H1 (cell line): ENCODE measurements at regions not wholly inside any gene's neighbourhood (a gene's known extent, or its start where the extent isn't known, plus 50 kb on each side); places are given as distances from the start of the nearest gene placed in this dataset.

Experiments used
- CTCF ChIA-PET: fragments of 300-600 bp; sonication (Branson Sonifier 250); formaldehyde crosslinking; loops from one replicate; lab custom pipeline; 2021; ENCODE audit not compliant: partially characterized antibody; lab: Charles Lee
- POLR2A ChIA-PET: fragments of 300-600 bp; sonication (Branson Sonifier 250); formaldehyde crosslinking; loops from one replicate; lab custom pipeline; 2021; ENCODE audit warnings: inconsistent platforms; ENCODE audit not compliant: partially characterized antibody; lab: Charles Lee
- DNase-seq, 2 experiments: peaks; one replicate each; pipeline versions ENCODE4 v3.0.0 to v3.0.0-alpha.2; 2010 to 2022; ENCODE audit warnings: low spot score in 2 of 2, low read depth in 1 of 2, mixed read lengths in 1 of 2
- FAIRE-seq: peaks from 2 replicates; lab custom pipeline; 2011; peaks lifted over from hg19 to GRCh38; lab: Jason Lieb, UNC
- H2AFZ ChIP-seq: 2 replicates; pipeline ENCODE4 v1.8.1; 2012; ENCODE audit warnings: low read length, inconsistent platforms
- H2AK5ac ChIP-seq: 2 replicates; pipeline ENCODE4 v1.6.1; 2013; ENCODE audit warnings: low read depth, low read length
- H2BK120ac ChIP-seq: replicated peaks from 2 replicates; pipeline ENCODE3; 2013; ENCODE audit warnings: low read depth, low read length, inconsistent platforms
- H2BK12ac ChIP-seq: 2 replicates; pipeline ENCODE4 v1.6.1; 2013; ENCODE audit warnings: low read depth, low read length
- H2BK15ac ChIP-seq: 2 replicates; pipeline ENCODE4 v1.6.1; 2013; ENCODE audit warnings: low read length
- H2BK20ac ChIP-seq: 2 replicates; pipeline ENCODE4 v1.6.1; 2013; ENCODE audit warnings: low read length
- H2BK5ac ChIP-seq: 2 replicates; pipeline ENCODE4 v1.6.1; 2013; ENCODE audit warnings: low read depth, low read length
- H3K14ac ChIP-seq: 2 replicates; pipeline ENCODE4 v1.6.1; 2013; ENCODE audit warnings: inconsistent platforms; ENCODE audit not compliant: insufficient read length
- H3K18ac ChIP-seq: 2 replicates; pipeline ENCODE4 v1.6.1; 2013; ENCODE audit warnings: low read length; ENCODE audit errors: extremely low read depth
- H3K23ac ChIP-seq: 2 replicates; pipeline ENCODE4 v1.6.1; 2013; ENCODE audit warnings: inconsistent platforms; ENCODE audit not compliant: insufficient read length
- H3K23me2 ChIP-seq: 2 replicates; pipeline ENCODE4 v1.6.1; 2013; ENCODE audit warnings: low read depth, low read length
- H3K27ac ChIP-seq: 2 replicates; pipeline ENCODE4 v1.6.1; 2011; ENCODE audit warnings: low read depth, low read length, inconsistent platforms
- H3K27me3 ChIP-seq, 4 experiments: replicated peaks in 1 of 4; 1 replicate in 1 of 4; 2 replicates in 3 of 4; pipeline versions ENCODE4 v1.6.1 to v1.8.1; 2011 to 2013; ENCODE audit warnings: low read length in 3 of 4, mild to moderate bottlenecking in 3 of 4, inconsistent platforms in 2 of 4, mixed read lengths in 2 of 4, moderate library complexity in 1 of 4; ENCODE audit not compliant: control insufficient read depth in 3 of 4, insufficient read depth in 3 of 4; ENCODE audit errors: extremely low read depth in 1 of 4
- H3K36me3 ChIP-seq, 4 experiments: 2 replicates each; pipeline versions ENCODE4 v1.6.1 to v1.8.1; 2011 to 2013; ENCODE audit warnings: mild to moderate bottlenecking in 4 of 4, low read length in 3 of 4, moderate library complexity in 2 of 4, control low read depth in 1 of 4, inconsistent platforms in 1 of 4; ENCODE audit not compliant: insufficient read depth in 4 of 4, control insufficient read depth in 2 of 4
- H3K4ac ChIP-seq: replicated peaks from 2 replicates; pipeline ENCODE3; 2013; ENCODE audit warnings: low read length, low read depth, mixed read lengths, inconsistent platforms; ENCODE audit not compliant: insufficient read length
- H3K4me1 ChIP-seq, 4 experiments: replicated peaks in 1 of 4; 1 replicate in 1 of 4; 2 replicates in 3 of 4; pipeline versions ENCODE4 v1.6.1 to v1.8.1; 2011 to 2013; ENCODE audit warnings: low read length in 3 of 4, inconsistent platforms in 2 of 4, mixed read lengths in 1 of 4; ENCODE audit not compliant: insufficient read depth in 4 of 4, control insufficient read depth in 3 of 4
- H3K4me2 ChIP-seq, 2 experiments: 2 replicates each; pipeline versions ENCODE4 v1.6.1 to v1.8.1; 2011 to 2013; ENCODE audit warnings: low read depth in 2 of 2, low read length in 2 of 2, control low read depth in 1 of 2, inconsistent platforms in 1 of 2, mild to moderate bottlenecking in 1 of 2; ENCODE audit not compliant: insufficient read depth in 1 of 2
- H3K4me3 ChIP-seq, 4 experiments: fragments of 200-600, 300-600 bp in 1 of 4; sonication (generic), shearing (Covaris generic), sonication (Bioruptor Twin) in 1 of 4; 2 replicates each; pipeline versions ENCODE4 v1.5.1 to v1.8.1; 2011 to 2016; ENCODE audit warnings: low read length in 4 of 4, low read depth in 3 of 4, control low read depth in 2 of 4, inconsistent platforms in 2 of 4, mild to moderate bottlenecking in 2 of 4, mixed read lengths in 1 of 4, moderate library complexity in 1 of 4; ENCODE audit not compliant: insufficient read depth in 2 of 4; ENCODE audit errors: extremely low read depth in 1 of 4
- H3K56ac ChIP-seq: replicated peaks from 2 replicates; pipeline ENCODE3; 2013; ENCODE audit warnings: low read depth, mild to moderate bottlenecking, mixed read lengths, low read length, inconsistent platforms; ENCODE audit not compliant: insufficient read length
- H3K79me1 ChIP-seq: 2 replicates; pipeline ENCODE4 v1.6.1; 2013; ENCODE audit warnings: low read depth, low read length, control low read depth
- H3K79me2 ChIP-seq, 2 experiments: 2 replicates each; pipeline versions ENCODE4 v1.6.1 to v1.8.1; 2012 to 2013; ENCODE audit warnings: low read length in 2 of 2, mild to moderate bottlenecking in 2 of 2, inconsistent platforms in 1 of 2; ENCODE audit not compliant: insufficient read depth in 2 of 2, control insufficient read depth in 1 of 2
- H3K9ac ChIP-seq, 4 experiments: replicated peaks in 1 of 4; 1 replicate in 1 of 4; 2 replicates in 3 of 4; pipeline versions ENCODE4 v1.6.1 to v1.8.1; 2011 to 2013; ENCODE audit warnings: low read depth in 3 of 4, low read length in 3 of 4, control low read depth in 2 of 4, mild to moderate bottlenecking in 2 of 4, moderate library complexity in 2 of 4, inconsistent platforms in 1 of 4; ENCODE audit errors: extremely low read depth in 1 of 4
- H3K9me3 ChIP-seq, 2 experiments: 2 replicates each; pipeline versions ENCODE4 v1.6.1 to v1.8.1; 2012 to 2013; ENCODE audit warnings: mild to moderate bottlenecking in 2 of 2, moderate library complexity in 2 of 2, control low read depth in 1 of 2, inconsistent platforms in 1 of 2, low read depth in 1 of 2, low read length in 1 of 2, mixed read lengths in 1 of 2; ENCODE audit not compliant: insufficient read depth in 2 of 2
- H4K20me1 ChIP-seq, 2 experiments: replicated peaks in 1 of 2; 2 replicates each; pipeline versions ENCODE3 to v1.8.1; 2011 to 2013; ENCODE audit warnings: inconsistent platforms in 2 of 2, low read length in 2 of 2, mild to moderate bottlenecking in 1 of 2; ENCODE audit not compliant: insufficient read depth in 2 of 2, control insufficient read depth in 1 of 2
- H4K5ac ChIP-seq: 2 replicates; pipeline ENCODE4 v1.6.1; 2013; ENCODE audit warnings: low read length, low read depth, mixed read lengths, inconsistent platforms; ENCODE audit not compliant: insufficient read length
- H4K8ac ChIP-seq: 2 replicates; pipeline ENCODE4 v1.8.0; 2013; ENCODE audit warnings: mild to moderate bottlenecking, moderate library complexity, low read length, inconsistent platforms; ENCODE audit not compliant: insufficient read depth; ENCODE audit errors: extremely low read depth
- H4K91ac ChIP-seq: replicated peaks from 2 replicates; pipeline ENCODE3; 2013; ENCODE audit warnings: low read length, mixed read lengths, inconsistent platforms; ENCODE audit not compliant: insufficient read length
- BACH1 ChIP-seq: IDR thresholded peaks from 2 replicates; pipeline ENCODE4 v1.6.1; 2012; ENCODE audit warnings: low read length, improper control_type of control experiment
- BCL11A ChIP-seq, 2 experiments: IDR thresholded peaks; one replicate each; pipeline ENCODE4 v1.6.1; 2011; ENCODE audit warnings: low read depth in 2 of 2, low read length in 2 of 2, mild to moderate bottlenecking in 2 of 2
- CTBP2 ChIP-seq: IDR thresholded peaks from 2 replicates; pipeline ENCODE4 v1.7.0; 2011; ENCODE audit warnings: borderline replicate concordance, mild to moderate bottlenecking, moderate library complexity, mixed read lengths, low read length; ENCODE audit not compliant: insufficient read depth, insufficient read length
- E2F6 ChIP-seq: IDR thresholded peaks from 2 replicates; pipeline ENCODE4 v1.6.1; 2012; ENCODE audit warnings: inconsistent platforms
- KDM4A ChIP-seq: IDR thresholded peaks from one replicate; pipeline ENCODE4 v1.7.1; 2012; ENCODE audit warnings: low read depth, mild to moderate bottlenecking, moderate library complexity, low read length, inconsistent platforms; ENCODE audit not compliant: severe bottlenecking
- NRF1 ChIP-seq: IDR thresholded peaks from 2 replicates; pipeline ENCODE4 v1.6.1; 2011; ENCODE audit warnings: mild to moderate bottlenecking, low read depth, low read length, improper control_type of control experiment
- POLR2A ChIP-seq, 2 experiments: IDR thresholded peaks; 1 replicate in 1 of 2; 2 replicates in 1 of 2; pipeline ENCODE4 v1.6.1; 2011; ENCODE audit warnings: low read depth in 2 of 2, low read length in 2 of 2, mild to moderate bottlenecking in 2 of 2; ENCODE audit errors: control extremely low read depth in 1 of 2
- RAD21 ChIP-seq, 2 experiments: IDR thresholded peaks in 1 of 2; conservative IDR thresholded peaks in 1 of 2; 2 replicates each; pipeline ENCODE4 v1.6.1; 2011; ENCODE audit warnings: low read depth in 2 of 2, low read length in 2 of 2, improper control_type of control experiment in 1 of 2, inconsistent platforms in 1 of 2, mild to moderate bottlenecking in 1 of 2, moderate library complexity in 1 of 2
- SP2 ChIP-seq: IDR thresholded peaks from 2 replicates; pipeline ENCODE4 v1.6.1; 2012; ENCODE audit warnings: mild to moderate bottlenecking, low read length, inconsistent platforms
- WGBS, 2 experiments: shearing (Covaris generic) in 1 of 2; methylation state at CpG; one replicate each; pipeline versions ENCODE4 v1.1.6 to v1.1.7; 2013 to 2015; ENCODE audit warnings: low lambda C conversion rate in 2 of 2, mixed read lengths in 2 of 2, inconsistent platforms in 1 of 2, low coverage in 1 of 2, missing lambda C conversion rate in 1 of 2; ENCODE audit not compliant: insufficient replicate concordance in 2 of 2, insufficient coverage in 1 of 2, insufficient read length in 1 of 2; ENCODE audit errors: extremely low coverage in 1 of 2, missing lambda C conversion rate in 1 of 2; 5-methylcytosine and 5-hydroxymethylcytosine counted together

DNA sequence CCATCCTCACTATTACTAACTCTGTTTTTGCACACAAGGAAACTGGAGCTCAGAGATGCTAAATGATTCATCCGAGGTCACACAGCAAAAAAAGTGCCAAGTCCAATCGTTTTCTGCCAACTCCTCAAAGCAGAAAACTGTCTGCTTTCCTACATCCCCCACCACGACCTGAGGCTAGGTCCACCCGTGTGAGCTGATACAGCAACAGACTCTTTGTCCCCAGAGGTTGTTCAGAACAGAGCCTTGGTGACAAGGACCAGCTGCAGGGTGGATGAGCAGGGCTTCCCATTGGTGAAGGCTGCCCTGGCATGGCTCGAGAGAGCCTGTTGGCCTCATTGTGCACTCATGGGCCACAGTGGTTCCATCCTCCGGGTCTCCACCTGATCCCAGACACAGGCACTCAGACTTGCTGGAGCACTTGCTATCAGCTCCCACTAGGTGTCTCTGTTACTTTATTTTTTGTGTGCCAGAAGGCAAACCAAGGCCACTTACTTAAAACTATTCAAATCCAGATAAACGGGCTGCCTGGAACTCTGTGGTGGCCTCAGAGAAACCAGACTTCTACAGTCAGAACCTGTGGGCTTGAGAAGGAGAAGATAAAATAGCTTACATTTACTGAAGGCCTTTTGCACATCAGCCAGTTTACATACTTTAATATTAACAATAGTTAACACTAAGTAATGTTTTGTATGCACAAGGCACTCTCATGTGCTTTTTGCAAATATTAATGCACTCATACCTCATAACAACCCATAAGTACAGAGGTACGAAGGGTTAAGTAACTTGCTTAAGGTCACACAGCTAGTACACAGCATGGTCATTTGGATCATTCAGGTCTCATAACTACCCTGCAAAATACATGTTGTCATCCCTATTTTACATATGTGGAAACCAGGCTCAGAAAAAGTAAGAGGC, 62.9 kb upstream of the CTIF start:
- DNase-seq (peak; percentile 41 to 54), FAIRE-seq (peak; percentile 96)
- Histone ChIP-seq H4K91ac (no peak overlapping the region), H3K9me3 (0 out of 4 replicates have a peak, but pooled peaks cover 0 to 2% of the 10 kb centered on the region in 2 experiments), H3K79me1 (no peaks in the 10 kb centered on the region), H2BK120ac (no peak overlapping the region), H3K4me3 (no peak overlapping the region), H3K36me3 (no peaks in the 10 kb centered on the region), H3K23me2 (no peaks in the 10 kb centered on the region), H3K23ac (no peak overlapping the region), H2BK12ac (no peak overlapping the region), H2BK5ac (no peak overlapping the region), H3K56ac (no peak overlapping the region), H2BK15ac (no peak overlapping the region), H4K8ac (no peak overlapping the region; the same call in 1 of the 2 replicates), H3K4me2 (no peak overlapping the region), H3K9ac (no peak overlapping the region), H3K79me2 (no peaks in the 10 kb centered on the region), H3K14ac (no peak overlapping the region), H3K4me1 (no peaks in the 10 kb centered on the region), H3K4ac (no peak overlapping the region), H3K27me3 (no peaks in the 10 kb centered on the region), H2AFZ (peak overlapping the region; percentile 59; the same call in 1 of the 2 replicates), H4K20me1 (no peaks in the 10 kb centered on the region), H3K27ac (no peak overlapping the region), H2AK5ac (no peak overlapping the region), H4K5ac (no peak overlapping the region), H3K18ac (no peak overlapping the region), H2BK20ac (no peak overlapping the region)
- POLR2A ChIA-PET = interaction anchor here (0.8 kb wide), 1 partner anchor 1011 kb away, joined by 3 read pairs; the partner anchor contains the start of gene C18orf32
- WGBS, 2 experiments = 67% methylated on average over 8 of the region's 8 CpGs; no CpG with 5 or more reads in 1 of the 2 experiments
- CTCF ChIA-PET = interaction anchor here (0.6 to 5.1 kb wide), 60 partner anchors 11 to 760 kb away, joined by 3 to 46 read pairs (median 4); partner anchors contain the start of gene CTIF
- TF ChIP-seq RAD21 (IDR thresholded peaks at IDR 0.05 in 1 of 2, conservative IDR thresholded peaks at IDR 0.05 in 1 of 2; ENCODE audit: low read depth in 2 of 2, low read length in 2 of 2) = peak; percentile 94 to 97
- TF ChIP-seq BCL11A (IDR thresholded peaks at IDR 0.05; ENCODE audit: low read depth in 2 of 2, low read length in 2 of 2) = no peak
- no peak for TF ChIP-seq CTBP2
- no peak for TF ChIP-seq NRF1
- no peak for TF ChIP-seq KDM4A
- TF ChIP-seq POLR2A (IDR thresholded peaks at IDR 0.05; ENCODE audit: control extremely low read depth in 1 of 2, low read depth in 2 of 2, low read length in 2 of 2) = no peak
- no peak for TF ChIP-seq E2F6
- no peak for TF ChIP-seq SP2
- no peak for TF ChIP-seq BACH1
